ENCODE measurements at regions not wholly inside any gene's neighbourhood (a gene's known extent, or its start where the extent isn't known, plus 50 kb on each side); places are given as distances from the start of the nearest gene placed in this dataset.

GRCh38 chr3:159439346-159439745 is 549.3 kb upstream of the IL12A start:
- no peak for DNase-seq (ENCODE audit: low read depth in 4 of 4, low spot score in 3 of 4)

GRCh38 chr3:159441279-159441678 is 547.4 kb upstream of the IL12A start:
- DNase-seq (ENCODE audit: low read depth in 4 of 4, low spot score in 3 of 4) = no peak

GRCh38 chr3:159443266-159443665 is 545.4 kb upstream of the IL12A start:
- DNase-seq (ENCODE audit: low read depth in 4 of 4, low spot score in 3 of 4) = no peak

- no peak for DNase-seq (ENCODE audit: low read depth in 4 of 4, low spot score in 3 of 4)
Observed at GRCh38 chr3:159447841-159448240, 540.8 kb upstream of the IL12A start.

- DNase-seq (ENCODE audit: low read depth in 4 of 4, low spot score in 3 of 4) = no peak
Observed at GRCh38 chr3:159448902-159449301, 539.7 kb upstream of the IL12A start.

- no peak for DNase-seq (ENCODE audit: low read depth in 4 of 4, low spot score in 3 of 4)
Observed at GRCh38 chr3:159451067-159451466, 537.6 kb upstream of the IL12A start.

- DNase-seq (ENCODE audit: low read depth in 4 of 4, low spot score in 3 of 4) = no peak
Observed at GRCh38 chr3:159451482-159451881, 537.2 kb upstream of the IL12A start.

GRCh38 chr3:159453036-159453435 is 535.6 kb upstream of the IL12A start:
- no peak for DNase-seq (ENCODE audit: low read depth in 4 of 4, low spot score in 3 of 4)

- no peak for DNase-seq (ENCODE audit: low read depth in 4 of 4, low spot score in 3 of 4)
Observed at GRCh38 chr3:159453945-159454344, 534.7 kb upstream of the IL12A start.

GRCh38 chr3:159455741-159456181 is 532.9 kb upstream of the IL12A start:
- no peak for DNase-seq (ENCODE audit: low read depth in 4 of 4, low spot score in 3 of 4)

- DNase-seq (ENCODE audit: low read depth in 4 of 4, low spot score in 3 of 4) = no peak
Observed at GRCh38 chr3:159458010-159458409, 530.6 kb upstream of the IL12A start.

GRCh38 chr3:159458982-159459381 is 529.7 kb upstream of the IL12A start:
- no peak for DNase-seq (ENCODE audit: low read depth in 4 of 4, low spot score in 3 of 4)

GRCh38 chr3:159472611-159473010 is 516.0 kb upstream of the IL12A start:
- no peak for DNase-seq (ENCODE audit: low read depth in 4 of 4, low spot score in 3 of 4)

- no peak for DNase-seq (ENCODE audit: low read depth in 4 of 4, low spot score in 3 of 4)
Observed at GRCh38 chr3:159473206-159473605, 515.4 kb upstream of the IL12A start.

- no peak for DNase-seq (ENCODE audit: low read depth in 4 of 4, low spot score in 3 of 4)
Observed at GRCh38 chr3:159480046-159480445, 508.6 kb upstream of the IL12A start.

- DNase-seq (ENCODE audit: low read depth in 4 of 4, low spot score in 3 of 4) = no peak
Observed at GRCh38 chr3:159482241-159482993, 506.2 kb upstream of the IL12A start.

- no peak for DNase-seq (ENCODE audit: low read depth in 4 of 4, low spot score in 3 of 4)
Observed at GRCh38 chr3:159482994-159483367, 505.7 kb upstream of the IL12A start.

- DNase-seq (ENCODE audit: low read depth in 4 of 4, low spot score in 3 of 4) = no peak
Observed at GRCh38 chr3:159486580-159486979, 502.1 kb upstream of the IL12A start.

GRCh38 chr3:159487304-159487703 is 501.3 kb upstream of the IL12A start:
- no peak for DNase-seq (ENCODE audit: low read depth in 4 of 4, low spot score in 3 of 4)

GRCh38 chr3:159488602-159489001 is 500.0 kb upstream of the IL12A start:
- DNase-seq (ENCODE audit: low read depth in 4 of 4, low spot score in 3 of 4) = no peak

GRCh38 chr3:159497361-159497760 is 491.3 kb upstream of the IL12A start:
- DNase-seq (ENCODE audit: low read depth in 4 of 4, low spot score in 3 of 4) = no peak

GRCh38 chr3:159499031-159499793 is 489.4 kb upstream of the IL12A start:
- no peak for DNase-seq (ENCODE audit: low read depth in 4 of 4, low spot score in 3 of 4)

Measured in right renal pelvis (tissue), 4 donors.